ENCODE measurements at regions not wholly inside any gene's neighbourhood (a gene's known extent, or its start where the extent isn't known, plus 50 kb on each side); places are given as distances from the start of the nearest gene placed in this dataset.
"Not testable (repeated sequence)": the region's sequence is repeated elsewhere in the genome, so short reads cannot be mapped to it uniquely, and the experiment has no call there.

DNA sequence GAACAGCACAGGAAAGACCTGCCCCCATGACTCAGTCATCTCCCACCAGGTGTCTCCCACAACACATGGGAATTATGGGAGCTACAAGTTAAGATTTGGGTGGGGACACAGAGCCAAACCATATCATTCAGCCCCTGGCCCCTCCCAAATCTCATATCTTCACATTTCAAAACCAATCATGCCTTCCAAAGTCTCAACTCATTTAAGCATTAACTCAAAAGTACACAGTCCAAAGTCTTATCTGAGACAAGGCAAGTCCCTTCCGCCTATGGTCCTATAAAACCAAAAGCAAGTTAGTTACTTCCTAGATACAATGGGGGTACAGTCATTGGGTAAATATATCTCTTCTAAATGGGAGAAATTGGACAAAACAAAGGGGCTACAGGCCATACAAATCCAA lies 88.4 kb downstream of the OLFM4 start:
- not testable (repeated sequence) for TF ChIP-seq CTCF (conservative IDR thresholded peaks at IDR 0.05 in 1 of 2, IDR thresholded peaks at IDR 0.05 in 1 of 2; ENCODE audit: extremely low read depth in 1 of 2, insufficient read depth in 1 of 2, low read depth in 1 of 2, low read length in 2 of 2); EZH2 (IDR thresholded peaks at IDR 0.05; ENCODE audit: borderline replicate concordance, low read length)
